GM19328 (cell line): ENCODE measurements at regions not wholly inside any gene's neighbourhood (a gene's known extent, or its start where the extent isn't known, plus 50 kb on each side); places are given as distances from the start of the nearest gene placed in this dataset.
"Not testable (repeated sequence)": the region's sequence is repeated elsewhere in the genome, so short reads cannot be mapped to it uniquely, and the experiment has no call there.

Source experiments
- ATAC-seq: cut with Tn5 transposase; IDR thresholded peaks from one replicate; pipeline ENCODE4 v1.9.1; 2021; ENCODE audit warnings: mild to moderate bottlenecking, moderate library complexity; ENCODE audit not compliant: unreplicated experiment

- no peak for ATAC-seq
Measured at GRCh38 chr14:44453433-44454171, 53.5 kb downstream of the FSCB start.

- ATAC-seq: not testable (repeated sequence)
Measured at GRCh38 chr14:44450232-44450631, 56.9 kb downstream of the FSCB start.

- ATAC-seq: no peak
Measured at GRCh38 chr14:44449680-44450079, 57.4 kb downstream of the FSCB start.

GRCh38 chr14:44448951-44449358 lies 58.1 kb downstream of the FSCB start:
- ATAC-seq: no peak

- ATAC-seq: no peak
Measured at GRCh38 chr14:44446965-44447364, 60.1 kb downstream of the FSCB start.

GRCh38 chr14:44444454-44444853 lies 62.6 kb downstream of the FSCB start:
- ATAC-seq: no peak

- ATAC-seq: no peak
Measured at GRCh38 chr14:44438936-44439335, 68.1 kb downstream of the FSCB start.

GRCh38 chr14:44438221-44438620 lies 68.9 kb downstream of the FSCB start:
- no peak for ATAC-seq

- no peak for ATAC-seq
Measured at GRCh38 chr14:44436458-44436857, 70.6 kb downstream of the FSCB start.

- no peak for ATAC-seq
Measured at GRCh38 chr14:44428231-44428945, 78.7 kb downstream of the FSCB start.

- ATAC-seq: no peak
Measured at GRCh38 chr14:44422699-44423098, 84.4 kb downstream of the FSCB start.

GRCh38 chr14:44420226-44420625 lies 86.9 kb downstream of the FSCB start:
- ATAC-seq: no peak

- ATAC-seq: no peak
Measured at GRCh38 chr14:44418856-44419255, 88.2 kb downstream of the FSCB start.

- ATAC-seq: no peak
Measured at GRCh38 chr14:44417809-44418208, 89.3 kb downstream of the FSCB start.

- no peak for ATAC-seq
Measured at GRCh38 chr14:44414646-44415045, 92.4 kb downstream of the FSCB start.

GRCh38 chr14:44412858-44413569 lies 94.1 kb downstream of the FSCB start:
- no peak for ATAC-seq

- ATAC-seq: no peak
Measured at GRCh38 chr14:44405011-44405486, 102.0 kb downstream of the FSCB start.

- no peak for ATAC-seq
Measured at GRCh38 chr14:44404599-44404998, 102.5 kb downstream of the FSCB start.

- no peak for ATAC-seq
Measured at GRCh38 chr14:44404036-44404435, 103.0 kb downstream of the FSCB start.

- no peak for ATAC-seq
Measured at GRCh38 chr14:44403193-44403592, 103.9 kb downstream of the FSCB start.

GRCh38 chr14:44396226-44396625 lies 110.9 kb downstream of the FSCB start:
- no peak for ATAC-seq

- no peak for ATAC-seq
Measured at GRCh38 chr14:44392984-44393383, 114.1 kb downstream of the FSCB start.
